ENCODE measurements at regions not wholly inside any gene's neighbourhood (a gene's known extent, or its start where the extent isn't known, plus 50 kb on each side); places are given as distances from the start of the nearest gene placed in this dataset.

DNA sequence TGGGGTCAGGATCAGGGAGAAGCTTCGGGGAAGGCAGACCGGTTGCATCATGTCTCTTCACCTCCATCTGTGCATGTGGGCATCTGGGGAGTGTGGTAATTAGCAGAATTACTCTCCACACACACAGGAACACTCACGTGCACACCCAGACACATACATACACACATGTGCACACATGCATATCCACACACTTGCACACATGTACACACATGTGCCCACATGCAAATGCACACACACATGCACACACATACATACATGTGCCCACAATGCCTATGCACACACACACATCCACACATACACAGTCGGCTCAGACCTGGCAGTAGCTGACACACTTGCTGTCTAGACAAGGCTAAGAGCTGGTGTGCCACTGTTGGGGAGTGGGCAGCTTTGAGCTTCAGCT is 212.3 kb upstream of the PMEPA1 start:
- DNase-seq (ENCODE audit: extremely low read depth, low read depth), result no peak
- TF ChIP-seq CTCF (IDR thresholded peaks at IDR 0.05; ENCODE audit: low read depth, low read length, missing control alignments), result no peak
- no peak overlapping the region for H3K4me3 ChIP-seq (replicated peaks; ENCODE audit: low read depth, low read length)

DNA sequence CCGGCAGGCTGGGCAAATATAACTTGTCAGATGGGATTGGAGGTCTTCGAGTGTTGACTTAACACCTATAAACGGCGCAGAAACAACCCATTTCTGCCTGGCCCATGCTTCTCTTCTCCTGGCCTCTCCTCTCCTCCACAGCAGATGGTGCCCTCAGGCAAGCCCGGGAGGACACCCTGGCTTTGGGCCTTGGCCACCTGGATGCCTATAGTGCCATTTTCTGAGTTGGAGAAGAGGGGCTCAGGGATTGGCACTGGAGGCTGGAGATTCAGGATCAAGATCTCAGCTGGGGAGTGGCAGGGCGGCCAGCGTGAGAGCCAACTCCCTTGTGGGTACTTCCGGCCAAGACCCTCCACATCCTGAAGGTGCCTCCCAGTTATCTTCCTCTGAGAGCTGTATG is 211.9 kb upstream of the PMEPA1 start:
- no peak overlapping the region for H3K4me3 ChIP-seq (replicated peaks; ENCODE audit: low read depth, low read length)
- no peak for DNase-seq (ENCODE audit: extremely low read depth, low read depth)
- TF ChIP-seq CTCF (IDR thresholded peaks at IDR 0.05; ENCODE audit: low read depth, low read length, missing control alignments), result no peak

DNA sequence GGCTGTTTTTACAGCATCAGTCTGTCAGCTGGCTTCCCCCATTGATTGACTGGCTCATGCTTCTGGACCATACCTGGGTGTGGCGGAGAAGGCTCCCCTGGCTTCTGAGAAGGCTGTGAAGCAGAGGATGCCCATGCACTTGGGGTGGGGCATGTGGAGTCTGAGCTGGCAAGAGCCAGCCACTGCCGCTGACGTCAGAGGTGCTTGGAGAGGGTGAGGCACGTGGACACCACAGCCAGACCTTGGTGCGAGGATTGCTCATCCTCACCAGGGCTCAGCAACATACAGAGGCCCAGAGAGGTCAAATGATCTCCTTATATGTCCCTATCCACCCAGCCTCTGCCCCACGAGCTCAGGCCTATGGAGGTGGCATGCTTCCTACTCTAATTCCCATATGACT is 211.2 kb upstream of the PMEPA1 start:
- no peak overlapping the region for H3K4me3 ChIP-seq (replicated peaks; ENCODE audit: low read depth, low read length)
- DNase-seq (ENCODE audit: extremely low read depth, low read depth), result no peak
- no peak for TF ChIP-seq CTCF (IDR thresholded peaks at IDR 0.05; ENCODE audit: low read depth, low read length, missing control alignments)

GRCh38 chr20:57919049-57919448 is 209.2 kb upstream of the PMEPA1 start:
- TF ChIP-seq CTCF (IDR thresholded peaks at IDR 0.05; ENCODE audit: low read depth, low read length, missing control alignments), result no peak
- no peak for DNase-seq (ENCODE audit: extremely low read depth, low read depth)
- H3K4me3 ChIP-seq (replicated peaks; ENCODE audit: low read depth, low read length), result no peak overlapping the region

DNA sequence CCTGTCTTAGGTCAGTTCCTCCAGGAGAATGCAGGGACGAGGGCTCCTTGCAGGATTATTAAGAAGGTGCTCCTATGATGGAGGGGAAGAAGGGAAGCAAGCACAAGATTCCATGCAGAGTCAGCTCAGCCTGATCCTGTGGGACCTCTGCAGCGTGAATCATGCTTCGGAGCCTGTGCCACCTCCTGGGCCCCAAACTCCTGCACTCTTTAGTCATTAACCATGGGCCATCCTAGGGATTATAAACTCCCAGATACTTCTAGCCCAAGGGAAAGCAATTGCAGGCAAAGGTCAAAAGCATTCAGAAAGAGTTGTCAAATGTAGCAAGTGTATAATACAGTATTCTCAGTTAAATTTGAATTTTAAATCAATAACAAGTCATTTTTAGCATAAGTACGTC is 208.7 kb upstream of the PMEPA1 start:
- no peak overlapping the region for H3K4me3 ChIP-seq (replicated peaks; ENCODE audit: low read depth, low read length)
- no peak for DNase-seq (ENCODE audit: extremely low read depth, low read depth)
- no peak for TF ChIP-seq CTCF (IDR thresholded peaks at IDR 0.05; ENCODE audit: low read depth, low read length, missing control alignments)

GRCh38 chr20:57914205-57914604 is 204.4 kb upstream of the PMEPA1 start:
- no peak for TF ChIP-seq CTCF (IDR thresholded peaks at IDR 0.05; ENCODE audit: low read depth, low read length, missing control alignments)
- DNase-seq (ENCODE audit: extremely low read depth, low read depth), result no peak
- no peak overlapping the region for H3K4me3 ChIP-seq (replicated peaks; ENCODE audit: low read depth, low read length)

- no peak for TF ChIP-seq CTCF (IDR thresholded peaks at IDR 0.05; ENCODE audit: low read depth, low read length, missing control alignments)
- DNase-seq (ENCODE audit: extremely low read depth, low read depth), result no peak
- no peak overlapping the region for H3K4me3 ChIP-seq (replicated peaks; ENCODE audit: low read depth, low read length)
These were observed 203.5 kb upstream of the PMEPA1 start for GRCh38 chr20:57913156-57913930.

All from HFF-Myc (cell line).